ENCODE measurements at regions not wholly inside any gene's neighbourhood (a gene's known extent, or its start where the extent isn't known, plus 50 kb on each side); places are given as distances from the start of the nearest gene placed in this dataset.
A peak's percentile ranks its signal among the peaks of the same experiment; 100 is the strongest.
"Not testable (repeated sequence)": the region's sequence is repeated elsewhere in the genome, so short reads cannot be mapped to it uniquely, and the experiment has no call there.

GRCh38 chr4:75422998-75423397, 91.2 kb downstream of the RCHY1 start:
- no peak for DNase-seq

- no peak for DNase-seq
Observed at GRCh38 chr4:75412746-75413145, 101.5 kb downstream of the RCHY1 start.

GRCh38 chr4:75398501-75398900, 115.7 kb downstream of the RCHY1 start:
- no peak for DNase-seq

- DNase-seq, result no peak
Observed at GRCh38 chr4:75391489-75392166, 122.6 kb downstream of the RCHY1 start.

GRCh38 chr4:75386426-75386825, 127.8 kb downstream of the RCHY1 start:
- not testable (repeated sequence) for DNase-seq

- DNase-seq, result no peak
Observed at GRCh38 chr4:75385106-75385505, 129.1 kb downstream of the RCHY1 start.

GRCh38 chr4:75376543-75376942, 137.7 kb downstream of the RCHY1 start:
- no peak for DNase-seq

GRCh38 chr4:75371915-75372314, 142.3 kb downstream of the RCHY1 start:
- no peak for DNase-seq

- peak in 1 of 2 experiments; percentile 27 for DNase-seq
Observed at GRCh38 chr4:75370576-75370975, 143.6 kb downstream of the RCHY1 start.

GRCh38 chr4:75345423-75345822, 168.8 kb downstream of the RCHY1 start:
- DNase-seq, result no peak

- DNase-seq, result no peak
Observed at GRCh38 chr4:75344915-75345314, 169.3 kb downstream of the RCHY1 start.

- DNase-seq, result no peak
Observed at GRCh38 chr4:75343333-75343732, 170.9 kb downstream of the RCHY1 start.

GRCh38 chr4:75340561-75340960, 173.6 kb downstream of the RCHY1 start:
- no peak for DNase-seq

- no peak for DNase-seq
Observed at GRCh38 chr4:75338352-75338880, 175.8 kb downstream of the RCHY1 start.

- DNase-seq, result no peak
Observed at GRCh38 chr4:75327804-75328512, 186.2 kb downstream of the RCHY1 start.

- no peak for DNase-seq
Observed at GRCh38 chr4:75325318-75325979, 188.8 kb downstream of the RCHY1 start.

- DNase-seq, result no peak
Observed at GRCh38 chr4:75321484-75321883, 192.7 kb downstream of the RCHY1 start.

- not testable (repeated sequence) for DNase-seq
Observed at GRCh38 chr4:75317641-75318040, 196.6 kb downstream of the RCHY1 start.

GRCh38 chr4:75308049-75308448, 206.2 kb downstream of the RCHY1 start:
- no peak for DNase-seq

- DNase-seq, result no peak
Observed at GRCh38 chr4:75306506-75306905, 207.7 kb downstream of the RCHY1 start.

GRCh38 chr4:75302648-75303047, 211.6 kb downstream of the RCHY1 start:
- no peak for DNase-seq

GRCh38 chr4:75289914-75290582, 224.2 kb downstream of the RCHY1 start:
- DNase-seq, result peak; percentile 86 to 93
